Neural cell (in vitro differentiated cells): ENCODE measurements at regions not wholly inside any gene's neighbourhood (a gene's known extent, or its start where the extent isn't known, plus 50 kb on each side); places are given as distances from the start of the nearest gene placed in this dataset.

Experiments
- H2AFZ ChIP-seq: fragments of 200-600, 300-800 bp; sonication (generic), shearing (Covaris generic); 2 replicates; pipeline ENCODE4 v1.6.0; 2014; ENCODE audit warnings: low read depth, mild to moderate bottlenecking, antibody characterized with exemption, low read length, moderate library complexity
- H3F3A ChIP-seq: fragments of 200-600 bp; shearing (Covaris generic); 2 replicates; pipeline ENCODE4 v1.6.1; 2016; ENCODE audit warnings: mild to moderate bottlenecking, moderate library complexity, mixed read lengths, antibody characterized with exemption, low read length; ENCODE audit not compliant: insufficient read depth, poor library complexity, severe bottlenecking
- H3K27ac ChIP-seq: fragments of 200-600, 300-800 bp; sonication (generic), shearing (Covaris generic); 2 replicates; pipeline ENCODE4 v1.5.1; 2014; ENCODE audit warnings: mild to moderate bottlenecking, low read length, moderate library complexity
- H3K27me3 ChIP-seq: fragments of 300-800, 200-600 bp; sonication (generic), shearing (Covaris generic); 2 replicates; pipeline ENCODE4 v1.6.0; 2014; ENCODE audit warnings: mild to moderate bottlenecking, low read depth, low read length, moderate library complexity; ENCODE audit not compliant: insufficient read depth
- H3K36me3 ChIP-seq: fragments of 300-800, 200-600 bp; sonication (generic), shearing (Covaris generic); 2 replicates; pipeline ENCODE4 v1.5.1; 2014; ENCODE audit warnings: mild to moderate bottlenecking, antibody characterized with exemption, low read length, moderate library complexity; ENCODE audit not compliant: insufficient read depth
- H3K4me2 ChIP-seq: fragments of 300-800, 200-600 bp; sonication (generic), shearing (Covaris generic); 2 replicates; pipeline ENCODE4 v1.6.0; 2014; ENCODE audit warnings: mild to moderate bottlenecking, low read length
- H3K4me3 ChIP-seq: fragments of 300-800, 200-600 bp; sonication (generic), shearing (Covaris generic); 2 replicates; pipeline ENCODE4 v1.5.1; 2014; ENCODE audit warnings: mild to moderate bottlenecking, low read length, moderate library complexity
- H3K79me2 ChIP-seq: fragments of 200-600 bp; shearing (Covaris generic); replicated peaks from 2 replicates; pipeline ENCODE4 v1.6.0; 2014; ENCODE audit warnings: mild to moderate bottlenecking, low read length, moderate library complexity; ENCODE audit not compliant: insufficient read depth
- H3K9ac ChIP-seq: fragments of 300-800, 200-600 bp; sonication (generic), shearing (Covaris generic); 2 replicates; pipeline ENCODE4 v1.6.1; 2016; ENCODE audit warnings: mild to moderate bottlenecking, low read length, mixed read lengths
- H3K9me2 ChIP-seq: fragments of 200-600 bp; shearing (Covaris generic); 2 replicates; pipeline ENCODE4 v1.6.1; 2016; ENCODE audit warnings: mild to moderate bottlenecking, low read length, mixed read lengths; ENCODE audit not compliant: insufficient read depth
- H3K9me3 ChIP-seq: fragments of 200-600, 300-800 bp; sonication (generic), shearing (Covaris generic); 2 replicates; pipeline ENCODE4 v1.6.1; 2016; ENCODE audit warnings: mild to moderate bottlenecking, mixed run types, low read length, moderate library complexity, mixed read lengths
- H4K20me1 ChIP-seq: fragments of 200-600 bp; shearing (Covaris generic); 2 replicates; pipeline ENCODE4 v1.6.1; 2016; ENCODE audit warnings: mild to moderate bottlenecking, mixed run types; ENCODE audit not compliant: insufficient read depth
- CTCF ChIP-seq: fragments of 450-650 bp; IDR thresholded peaks from 2 replicates; pipeline ENCODE4 v1.5.1; 2014; ENCODE audit warnings: antibody characterized with exemption, mild to moderate bottlenecking, moderate library complexity; ENCODE audit not compliant: poor library complexity, severe bottlenecking
- EP300 ChIP-seq: fragments of 450-650 bp; conservative IDR thresholded peaks from 2 replicates; pipeline ENCODE4 v1.6.1; 2014; ENCODE audit warnings: antibody characterized with exemption, mild to moderate bottlenecking, moderate library complexity; ENCODE audit not compliant: poor library complexity, severe bottlenecking
- EZH2 ChIP-seq: fragments of 200-600, 300-800 bp; shearing (Covaris generic), sonication (generic); IDR thresholded peaks from 2 replicates; pipeline ENCODE4 v1.6.1; 2014; ENCODE audit warnings: antibody characterized with exemption, low read length, borderline replicate concordance, mild to moderate bottlenecking; ENCODE audit not compliant: insufficient read depth, poor library complexity, severe bottlenecking
- MXI1 ChIP-seq: fragments of 450-650 bp; conservative IDR thresholded peaks from 2 replicates; pipeline ENCODE4 v1.6.1; 2014; ENCODE audit warnings: antibody characterized with exemption, mild to moderate bottlenecking; ENCODE audit not compliant: poor library complexity, severe bottlenecking
- POLR2AphosphoS5 ChIP-seq: IDR thresholded peaks from 2 replicates; pipeline ENCODE4 v1.6.1; 2012
- RAD21 ChIP-seq: fragments of 450-650 bp; conservative IDR thresholded peaks from 2 replicates; pipeline ENCODE4 v1.6.1; 2014; ENCODE audit warnings: antibody characterized with exemption, mild to moderate bottlenecking, moderate library complexity
- REST ChIP-seq: IDR thresholded peaks from 2 replicates; pipeline ENCODE4 v1.6.1; 2012; ENCODE audit warnings: borderline replicate concordance
- SMC3 ChIP-seq: fragments of 450-650 bp; conservative IDR thresholded peaks from 2 replicates; pipeline ENCODE4 v1.6.1; 2014; ENCODE audit warnings: antibody characterized with exemption, mild to moderate bottlenecking, moderate library complexity; ENCODE audit not compliant: poor library complexity
- TAF1 ChIP-seq: IDR thresholded peaks from 2 replicates; pipeline ENCODE4 v1.6.1; 2012; ENCODE audit warnings: low read depth

- no peaks in the 10 kb centered on the region for H3K9me3 ChIP-seq
- H3K9me2 ChIP-seq = no peaks in the 10 kb centered on the region
- no peaks in the 10 kb centered on the region for H3K27me3 ChIP-seq
- H3F3A ChIP-seq = no peaks in the 10 kb centered on the region
- H2AFZ ChIP-seq = no peak overlapping the region
- no peak overlapping the region for H3K9ac ChIP-seq
- TF ChIP-seq MXI1 (no peak), REST (no peak), SMC3 (no peak), POLR2AphosphoS5 (no peak), RAD21 (no peak), EZH2 (no peak), TAF1 (no peak)
- H3K4me3 ChIP-seq = no peak overlapping the region
- H4K20me1 ChIP-seq = no peaks in the 10 kb centered on the region
- H3K36me3 ChIP-seq = no peaks in the 10 kb centered on the region
- no peak overlapping the region for H3K27ac ChIP-seq
- H3K79me2 ChIP-seq = no peaks in the 10 kb centered on the region
- H3K4me2 ChIP-seq = no peak overlapping the region
Measured at GRCh38 chr16:8458481-8459046, 131.7 kb downstream of the TMEM114 start.

GRCh38 chr16:8453359-8453758, 137.0 kb downstream of the TMEM114 start:
- Histone ChIP-seq H2AFZ (no peak overlapping the region), H3K9ac (no peak overlapping the region), H3K79me2 (no peaks in the 10 kb centered on the region), H3K9me2 (no peaks in the 10 kb centered on the region), H3K9me3 (no peaks in the 10 kb centered on the region), H3K27ac (no peak overlapping the region), H3K4me2 (no peak overlapping the region), H3K36me3 (no peaks in the 10 kb centered on the region), H3K27me3 (no peaks in the 10 kb centered on the region), H3F3A (no peaks in the 10 kb centered on the region), H3K4me3 (no peak overlapping the region), H4K20me1 (no peaks in the 10 kb centered on the region)
- no peak for TF ChIP-seq SMC3
- TF ChIP-seq REST = no peak
- no peak for TF ChIP-seq RAD21
- no peak for TF ChIP-seq CTCF
- no peak for TF ChIP-seq MXI1
- no peak for TF ChIP-seq POLR2AphosphoS5
- no peak for TF ChIP-seq TAF1
- TF ChIP-seq EZH2 = no peak
- no peak for TF ChIP-seq EP300
